Neural cell (in vitro differentiated cells): ENCODE measurements at regions not wholly inside any gene's neighbourhood (a gene's known extent, or its start where the extent isn't known, plus 50 kb on each side); places are given as distances from the start of the nearest gene placed in this dataset.

Experiments
- H2AFZ ChIP-seq: fragments of 200-600, 300-800 bp; sonication (generic), shearing (Covaris generic); 2 replicates; pipeline ENCODE4 v1.6.0; 2014; ENCODE audit warnings: low read depth, mild to moderate bottlenecking, antibody characterized with exemption, low read length, moderate library complexity
- H3F3A ChIP-seq: fragments of 200-600 bp; shearing (Covaris generic); 2 replicates; pipeline ENCODE4 v1.6.1; 2016; ENCODE audit warnings: mild to moderate bottlenecking, moderate library complexity, mixed read lengths, antibody characterized with exemption, low read length; ENCODE audit not compliant: insufficient read depth, poor library complexity, severe bottlenecking
- H3K27ac ChIP-seq: fragments of 200-600, 300-800 bp; sonication (generic), shearing (Covaris generic); 2 replicates; pipeline ENCODE4 v1.5.1; 2014; ENCODE audit warnings: mild to moderate bottlenecking, low read length, moderate library complexity
- H3K27me3 ChIP-seq: fragments of 300-800, 200-600 bp; sonication (generic), shearing (Covaris generic); 2 replicates; pipeline ENCODE4 v1.6.0; 2014; ENCODE audit warnings: mild to moderate bottlenecking, low read depth, low read length, moderate library complexity; ENCODE audit not compliant: insufficient read depth
- H3K36me3 ChIP-seq: fragments of 300-800, 200-600 bp; sonication (generic), shearing (Covaris generic); 2 replicates; pipeline ENCODE4 v1.5.1; 2014; ENCODE audit warnings: mild to moderate bottlenecking, antibody characterized with exemption, low read length, moderate library complexity; ENCODE audit not compliant: insufficient read depth
- H3K4me2 ChIP-seq: fragments of 300-800, 200-600 bp; sonication (generic), shearing (Covaris generic); 2 replicates; pipeline ENCODE4 v1.6.0; 2014; ENCODE audit warnings: mild to moderate bottlenecking, low read length
- H3K4me3 ChIP-seq: fragments of 300-800, 200-600 bp; sonication (generic), shearing (Covaris generic); 2 replicates; pipeline ENCODE4 v1.5.1; 2014; ENCODE audit warnings: mild to moderate bottlenecking, low read length, moderate library complexity
- H3K79me2 ChIP-seq: fragments of 200-600 bp; shearing (Covaris generic); replicated peaks from 2 replicates; pipeline ENCODE4 v1.6.0; 2014; ENCODE audit warnings: mild to moderate bottlenecking, low read length, moderate library complexity; ENCODE audit not compliant: insufficient read depth
- H3K9ac ChIP-seq: fragments of 300-800, 200-600 bp; sonication (generic), shearing (Covaris generic); 2 replicates; pipeline ENCODE4 v1.6.1; 2016; ENCODE audit warnings: mild to moderate bottlenecking, low read length, mixed read lengths
- H3K9me2 ChIP-seq: fragments of 200-600 bp; shearing (Covaris generic); 2 replicates; pipeline ENCODE4 v1.6.1; 2016; ENCODE audit warnings: mild to moderate bottlenecking, low read length, mixed read lengths; ENCODE audit not compliant: insufficient read depth
- H3K9me3 ChIP-seq: fragments of 200-600, 300-800 bp; sonication (generic), shearing (Covaris generic); 2 replicates; pipeline ENCODE4 v1.6.1; 2016; ENCODE audit warnings: mild to moderate bottlenecking, mixed run types, low read length, moderate library complexity, mixed read lengths
- H4K20me1 ChIP-seq: fragments of 200-600 bp; shearing (Covaris generic); 2 replicates; pipeline ENCODE4 v1.6.1; 2016; ENCODE audit warnings: mild to moderate bottlenecking, mixed run types; ENCODE audit not compliant: insufficient read depth
- CTCF ChIP-seq: fragments of 450-650 bp; IDR thresholded peaks from 2 replicates; pipeline ENCODE4 v1.5.1; 2014; ENCODE audit warnings: antibody characterized with exemption, mild to moderate bottlenecking, moderate library complexity; ENCODE audit not compliant: poor library complexity, severe bottlenecking
- EP300 ChIP-seq: fragments of 450-650 bp; conservative IDR thresholded peaks from 2 replicates; pipeline ENCODE4 v1.6.1; 2014; ENCODE audit warnings: antibody characterized with exemption, mild to moderate bottlenecking, moderate library complexity; ENCODE audit not compliant: poor library complexity, severe bottlenecking
- EZH2 ChIP-seq: fragments of 200-600, 300-800 bp; shearing (Covaris generic), sonication (generic); IDR thresholded peaks from 2 replicates; pipeline ENCODE4 v1.6.1; 2014; ENCODE audit warnings: antibody characterized with exemption, low read length, borderline replicate concordance, mild to moderate bottlenecking; ENCODE audit not compliant: insufficient read depth, poor library complexity, severe bottlenecking
- MXI1 ChIP-seq: fragments of 450-650 bp; conservative IDR thresholded peaks from 2 replicates; pipeline ENCODE4 v1.6.1; 2014; ENCODE audit warnings: antibody characterized with exemption, mild to moderate bottlenecking; ENCODE audit not compliant: poor library complexity, severe bottlenecking
- POLR2AphosphoS5 ChIP-seq: IDR thresholded peaks from 2 replicates; pipeline ENCODE4 v1.6.1; 2012
- RAD21 ChIP-seq: fragments of 450-650 bp; conservative IDR thresholded peaks from 2 replicates; pipeline ENCODE4 v1.6.1; 2014; ENCODE audit warnings: antibody characterized with exemption, mild to moderate bottlenecking, moderate library complexity
- REST ChIP-seq: IDR thresholded peaks from 2 replicates; pipeline ENCODE4 v1.6.1; 2012; ENCODE audit warnings: borderline replicate concordance
- SMC3 ChIP-seq: fragments of 450-650 bp; conservative IDR thresholded peaks from 2 replicates; pipeline ENCODE4 v1.6.1; 2014; ENCODE audit warnings: antibody characterized with exemption, mild to moderate bottlenecking, moderate library complexity; ENCODE audit not compliant: poor library complexity
- TAF1 ChIP-seq: IDR thresholded peaks from 2 replicates; pipeline ENCODE4 v1.6.1; 2012; ENCODE audit warnings: low read depth

- no peak overlapping the region for H3K9ac ChIP-seq
- no peak overlapping the region for H3K27ac ChIP-seq
- H3K79me2 ChIP-seq = no peaks in the 10 kb centered on the region
- no peak for TF ChIP-seq MXI1
- TF ChIP-seq CTCF = no peak
- no peak for TF ChIP-seq TAF1
- no peak for TF ChIP-seq REST
- TF ChIP-seq EP300 = no peak
- no peak for TF ChIP-seq POLR2AphosphoS5
- no peak for TF ChIP-seq EZH2
- no peak for TF ChIP-seq RAD21
- TF ChIP-seq SMC3 = no peak
- no peaks in the 10 kb centered on the region for H3K27me3 ChIP-seq
- no peaks in the 10 kb centered on the region for H3K9me2 ChIP-seq
- H3K4me2 ChIP-seq = no peak overlapping the region
- H3F3A ChIP-seq = no peaks in the 10 kb centered on the region
- no peak overlapping the region for H2AFZ ChIP-seq
- H4K20me1 ChIP-seq = no peaks in the 10 kb centered on the region
- no peaks in the 10 kb centered on the region for H3K9me3 ChIP-seq
- H3K4me3 ChIP-seq = no peak overlapping the region
- no peaks in the 10 kb centered on the region for H3K36me3 ChIP-seq
Measured at GRCh38 chr21:39050841-39051587, 132.2 kb downstream of the PSMG1 start.

GRCh38 chr21:39048574-39048973 lies 134.7 kb downstream of the PSMG1 start:
- H3K9me3 ChIP-seq = no peaks in the 10 kb centered on the region
- H3K4me2 ChIP-seq = no peak overlapping the region
- TF ChIP-seq EZH2 (no peak), MXI1 (no peak), POLR2AphosphoS5 (no peak), TAF1 (no peak), SMC3 (no peak), REST (no peak), EP300 (no peak), CTCF (no peak), RAD21 (no peak)
- no peak overlapping the region for H3K4me3 ChIP-seq
- H3K9ac ChIP-seq = no peak overlapping the region
- H3K27me3 ChIP-seq = no peaks in the 10 kb centered on the region
- H3K79me2 ChIP-seq = no peaks in the 10 kb centered on the region
- no peaks in the 10 kb centered on the region for H3F3A ChIP-seq
- H3K9me2 ChIP-seq = no peaks in the 10 kb centered on the region
- H3K36me3 ChIP-seq = no peaks in the 10 kb centered on the region
- H2AFZ ChIP-seq = no peak overlapping the region
- no peaks in the 10 kb centered on the region for H4K20me1 ChIP-seq
- no peak overlapping the region for H3K27ac ChIP-seq
